ENCODE measurements at regions not wholly inside any gene's neighbourhood (a gene's known extent, or its start where the extent isn't known, plus 50 kb on each side); places are given as distances from the start of the nearest gene placed in this dataset.

GRCh38 chr10:43873717-43874116 is 225.0 kb upstream of the ZNF32 start:
- Histone ChIP-seq H3K4me2 (no peak overlapping the region), H3K27ac (no peak overlapping the region), H3K4me1 (no peaks in the 10 kb centered on the region), H3K9me3 (no peaks in the 10 kb centered on the region), H3K4me3 (no peak overlapping the region)
- DNase-seq (ENCODE audit: low read depth in 1 of 2, low spot score in 1 of 2) (no peak), FAIRE-seq (no peak), ATAC-seq (no peak)
- CTCF ChIA-PET = no interaction called here
- 65% methylated on average over 5 of the region's 5 CpGs for WGBS (ENCODE audit: missing lambda C conversion rate)
- TF ChIP-seq USF2 (IDR thresholded peaks at IDR 0.05) (no peak), HOXB13 (CRISPR knock-in tag; IDR thresholded peaks at IDR 0.05; ENCODE audit: low read depth) (no peak), POLR2AphosphoS2 (conservative IDR thresholded peaks at IDR 0.05; ENCODE audit: low read length) (no peak), RCOR1 (IDR thresholded peaks at IDR 0.05; ENCODE audit: low read depth, low read length) (no peak), TP53 (CRISPR knock-in tag; IDR thresholded peaks at IDR 0.05) (no peak), ZFP36 (IDR thresholded peaks at IDR 0.05; ENCODE audit: borderline replicate concordance, partially characterized antibody) (no peak), MAX (IDR thresholded peaks at IDR 0.05) (no peak), MYC (IDR thresholded peaks at IDR 0.05; ENCODE audit: borderline replicate concordance, low read length) (no peak), NFE2L2 (conservative IDR thresholded peaks at IDR 0.05; ENCODE audit: low read length) (no peak)
- TF ChIP-seq, protein P1, sequence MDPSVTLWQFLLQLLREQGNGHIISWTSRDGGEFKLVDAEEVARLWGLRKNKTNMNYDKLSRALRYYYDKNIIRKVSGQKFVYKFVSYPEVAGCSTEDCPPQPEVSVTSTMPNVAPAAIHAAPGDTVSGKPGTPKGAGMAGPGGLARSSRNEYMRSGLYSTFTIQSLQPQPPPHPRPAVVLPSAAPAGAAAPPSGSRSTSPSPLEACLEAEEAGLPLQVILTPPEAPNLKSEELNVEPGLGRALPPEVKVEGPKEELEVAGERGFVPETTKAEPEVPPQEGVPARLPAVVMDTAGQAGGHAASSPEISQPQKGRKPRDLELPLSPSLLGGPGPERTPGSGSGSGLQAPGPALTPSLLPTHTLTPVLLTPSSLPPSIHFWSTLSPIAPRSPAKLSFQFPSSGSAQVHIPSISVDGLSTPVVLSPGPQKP (IDR thresholded peaks at IDR 0.05; ENCODE audit: low read depth, low read length) = no peak
- POLR2A ChIA-PET = no interaction called here

DNA sequence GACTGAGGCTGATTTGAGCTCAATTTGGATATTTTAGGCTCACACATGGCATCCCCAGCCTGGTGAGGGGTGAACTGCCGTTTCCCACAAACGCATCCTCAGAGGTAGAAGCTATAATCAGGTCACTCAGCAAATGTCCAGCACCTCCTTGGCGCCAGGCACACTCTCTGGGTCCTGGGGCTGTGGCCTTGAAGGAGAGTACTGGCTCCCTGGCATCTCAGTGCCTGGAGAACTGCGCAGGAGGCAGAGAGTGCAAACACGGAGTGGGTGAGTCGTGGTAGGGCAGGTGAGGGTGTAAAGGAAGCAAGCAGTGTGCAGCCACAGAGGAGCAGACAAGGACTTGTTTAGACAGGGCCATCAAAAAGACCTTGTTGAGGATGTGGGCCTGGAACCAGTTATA is 224.0 kb upstream of the ZNF32 start:
- TF ChIP-seq MAX (IDR thresholded peaks at IDR 0.05) (no peak), REST (IDR thresholded peaks at IDR 0.05) (no peak), EP300 (IDR thresholded peaks at IDR 0.05) (no peak), POLR2AphosphoS2 (conservative IDR thresholded peaks at IDR 0.05; ENCODE audit: low read length) (no peak), KDM1A (IDR thresholded peaks at IDR 0.05; ENCODE audit: low read depth) (no peak), SMC3 (IDR thresholded peaks at IDR 0.05) (no peak), PHF8 (IDR thresholded peaks at IDR 0.05; ENCODE audit: borderline replicate concordance, low read depth) (no peak), NFE2L2 (conservative IDR thresholded peaks at IDR 0.05; ENCODE audit: low read length) (no peak), NR3C1 (IDR thresholded peaks at IDR 0.05) (no peak), USF2 (IDR thresholded peaks at IDR 0.05) (no peak), BHLHE40 (IDR thresholded peaks at IDR 0.05; ENCODE audit: low read depth, low read length) (no peak), TP53 (CRISPR knock-in tag; IDR thresholded peaks at IDR 0.05) (no peak), HOXB13 (CRISPR knock-in tag; IDR thresholded peaks at IDR 0.05; ENCODE audit: low read depth) (no peak), FOSL2 (IDR thresholded peaks at IDR 0.05) (no peak), FOSL2 (CRISPR knock-in tag; IDR thresholded peaks at IDR 0.05) (no peak), ZC3H11A (IDR thresholded peaks at IDR 0.05) (no peak)
- TF ChIP-seq, protein P2, sequence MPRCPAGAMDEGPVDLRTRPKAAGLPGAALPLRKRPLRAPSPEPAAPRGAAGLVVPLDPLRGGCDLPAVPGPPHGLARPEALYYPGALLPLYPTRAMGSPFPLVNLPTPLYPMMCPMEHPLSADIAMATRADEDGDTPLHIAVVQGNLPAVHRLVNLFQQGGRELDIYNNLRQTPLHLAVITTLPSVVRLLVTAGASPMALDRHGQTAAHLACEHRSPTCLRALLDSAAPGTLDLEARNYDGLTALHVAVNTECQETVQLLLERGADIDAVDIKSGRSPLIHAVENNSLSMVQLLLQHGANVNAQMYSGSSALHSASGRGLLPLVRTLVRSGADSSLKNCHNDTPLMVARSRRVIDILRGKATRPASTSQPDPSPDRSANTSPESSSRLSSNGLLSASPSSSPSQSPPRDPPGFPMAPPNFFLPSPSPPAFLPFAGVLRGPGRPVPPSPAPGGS (IDR thresholded peaks at IDR 0.05) = no peak
- TF ChIP-seq, protein P3, sequence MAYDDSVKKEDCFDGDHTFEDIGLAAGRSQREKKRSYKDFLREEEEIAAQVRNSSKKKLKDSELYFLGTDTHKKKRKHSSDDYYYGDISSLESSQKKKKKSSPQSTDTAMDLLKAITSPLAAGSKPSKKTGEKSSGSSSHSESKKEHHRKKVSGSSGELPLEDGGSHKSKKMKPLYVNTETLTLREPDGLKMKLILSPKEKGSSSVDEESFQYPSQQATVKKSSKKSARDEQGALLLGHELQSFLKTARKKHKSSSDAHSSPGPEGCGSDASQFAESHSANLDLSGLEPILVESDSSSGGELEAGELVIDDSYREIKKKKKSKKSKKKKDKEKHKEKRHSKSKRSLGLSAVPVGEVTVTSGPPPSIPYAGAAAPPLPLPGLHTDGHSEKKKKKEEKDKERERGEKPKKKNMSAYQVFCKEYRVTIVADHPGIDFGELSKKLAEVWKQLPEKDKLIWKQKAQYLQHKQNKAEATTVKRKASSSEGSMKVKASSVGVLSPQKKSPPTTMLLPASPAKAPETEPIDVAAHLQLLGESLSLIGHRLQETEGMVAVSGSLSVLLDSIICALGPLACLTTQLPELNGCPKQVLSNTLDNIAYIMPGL (CRISPR knock-in tag; IDR thresholded peaks at IDR 0.05; ENCODE audit: borderline replicate concordance) = no peak
- no peak for ATAC-seq
- CTCF ChIA-PET = no interaction called here

More for the DNA sequence above, 224.0 kb upstream of the ZNF32 start:
- Histone ChIP-seq H3K9me3 (no peaks in the 10 kb centered on the region), H3K4me3 (no peak overlapping the region), H3K4me1 (no peaks in the 10 kb centered on the region), H3K27ac (no peak overlapping the region), H3K4me2 (no peak overlapping the region)
- 14% methylated on average over 6 of the region's 6 CpGs for WGBS (ENCODE audit: missing lambda C conversion rate)
- DNase-seq (ENCODE audit: low read depth in 1 of 2, low spot score in 1 of 2) (no peak), FAIRE-seq (no peak)
- POLR2A ChIA-PET = no interaction called here
